Erythroblast (primary cell): ENCODE measurements at regions not wholly inside any gene's neighbourhood (a gene's known extent, or its start where the extent isn't known, plus 50 kb on each side); places are given as distances from the start of the nearest gene placed in this dataset.

Experiments used
- DNase-seq, 2 experiments: peaks; one replicate each; lab custom pipeline; 2025; lab: John Stamatoyannopoulos, UW
- GATA1 ChIP-seq: IDR thresholded peaks from 2 replicates; pipeline ENCODE4 v1.6.1; 2011; ENCODE audit warnings: low read depth, mild to moderate bottlenecking, control low read depth, low read length, moderate library complexity
- POLR2A ChIP-seq: IDR thresholded peaks from 2 replicates; pipeline ENCODE4 v1.6.1; 2011; ENCODE audit warnings: mild to moderate bottlenecking, low read length

- no peak for DNase-seq
- TF ChIP-seq GATA1 (no peak), POLR2A (no peak)
Measured at GRCh38 chrX:69307756-69308155, 142.5 kb upstream of the PJA1 start.

- TF ChIP-seq GATA1 (no peak), POLR2A (no peak)
- no peak for DNase-seq
Measured at GRCh38 chrX:69307029-69307428, 141.8 kb upstream of the PJA1 start.

GRCh38 chrX:69306063-69306404 lies 140.8 kb upstream of the PJA1 start:
- TF ChIP-seq GATA1 (no peak), POLR2A (no peak)
- no peak for DNase-seq

- no peak for DNase-seq
- TF ChIP-seq POLR2A (no peak), GATA1 (no peak)
Measured at GRCh38 chrX:69305333-69306062, 140.2 kb upstream of the PJA1 start.

- TF ChIP-seq GATA1 = no peak
- no peak for TF ChIP-seq POLR2A
Measured at GRCh38 chrX:69303231-69303630, 138.0 kb upstream of the PJA1 start.

GRCh38 chrX:69299951-69300714 lies 134.9 kb upstream of the PJA1 start:
- no peak for TF ChIP-seq POLR2A
- no peak for TF ChIP-seq GATA1
- DNase-seq = no peak

More at GRCh38 chrX:69303231-69303630, 138.0 kb upstream of the PJA1 start:
- DNase-seq = peak; percentile 28 to 62

DNA sequence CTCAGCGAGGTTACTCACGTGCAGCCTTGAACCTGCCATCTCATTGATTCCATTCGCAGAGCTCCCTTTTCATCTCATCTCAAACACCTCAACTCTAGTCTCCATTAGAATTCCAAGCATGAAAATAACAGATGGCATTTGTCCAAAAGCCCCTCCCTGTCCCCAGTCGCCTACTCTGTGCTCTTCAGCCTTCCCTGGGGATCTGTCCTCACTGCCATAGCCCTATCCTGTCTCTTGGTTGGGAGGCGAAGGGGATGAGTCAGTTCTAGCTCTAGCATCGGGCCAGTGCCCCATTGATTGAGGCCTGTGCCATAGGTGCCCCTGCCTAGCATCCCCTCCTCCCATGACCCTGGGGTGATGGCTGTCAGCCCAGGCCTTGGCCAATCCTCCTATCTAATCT lies 134.0 kb upstream of the PJA1 start:
- TF ChIP-seq POLR2A = no peak
- no peak for TF ChIP-seq GATA1
- DNase-seq = no peak

GRCh38 chrX:69298466-69299140 lies 133.3 kb upstream of the PJA1 start:
- TF ChIP-seq GATA1 = no peak
- no peak for TF ChIP-seq POLR2A
- DNase-seq = no peak

- DNase-seq = no peak
- TF ChIP-seq POLR2A = no peak
- no peak for TF ChIP-seq GATA1
Measured at GRCh38 chrX:69297506-69297905, 132.3 kb upstream of the PJA1 start.

GRCh38 chrX:69293776-69294601 lies 128.7 kb upstream of the PJA1 start:
- TF ChIP-seq POLR2A = no peak
- TF ChIP-seq GATA1 = no peak
- DNase-seq = no peak

- DNase-seq = no peak
- TF ChIP-seq POLR2A = no peak
- no peak for TF ChIP-seq GATA1
Measured at GRCh38 chrX:69291116-69291515, 125.9 kb upstream of the PJA1 start.

DNA sequence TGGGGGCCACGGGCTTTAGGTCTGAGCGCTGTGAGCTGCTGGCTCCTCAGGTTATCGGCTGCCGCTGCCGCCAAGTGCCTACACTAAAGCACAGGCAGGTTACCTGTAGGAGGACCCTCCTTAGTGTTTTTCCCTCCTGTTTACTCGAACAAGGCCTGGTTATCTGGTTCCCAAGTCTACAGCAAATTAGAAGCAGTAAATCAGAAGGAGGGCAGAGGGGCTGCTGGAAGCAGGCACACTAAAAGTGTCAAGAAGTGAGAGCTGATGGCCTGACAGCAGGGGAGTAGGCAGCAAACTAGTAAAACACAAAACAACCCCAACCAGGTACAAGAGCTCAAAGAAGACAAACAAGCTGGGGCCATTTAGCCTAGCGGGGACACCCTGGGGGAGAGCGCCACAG lies 125.0 kb upstream of the PJA1 start:
- no peak for DNase-seq
- no peak for TF ChIP-seq POLR2A
- TF ChIP-seq GATA1 = no peak

DNA sequence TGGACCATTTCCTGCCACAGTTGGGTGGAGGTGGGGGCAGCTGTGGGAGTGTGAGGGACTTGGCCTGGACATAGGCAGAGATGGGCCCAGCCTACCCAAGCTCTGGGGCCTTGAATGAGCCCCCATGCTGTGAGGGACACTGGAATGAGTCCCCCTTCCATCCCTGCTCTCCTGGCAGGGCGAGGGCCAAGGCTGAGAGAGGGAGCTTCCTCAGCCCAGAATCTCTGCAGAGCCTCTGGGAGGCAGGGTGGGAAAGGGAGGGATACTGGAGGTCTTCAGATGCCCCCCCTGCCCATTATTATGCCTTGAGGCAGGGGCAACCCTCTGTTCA lies 124.5 kb upstream of the PJA1 start:
- TF ChIP-seq GATA1 (no peak), POLR2A (no peak)
- no peak for DNase-seq
